ENCODE measurements at regions not wholly inside any gene's neighbourhood (a gene's known extent, or its start where the extent isn't known, plus 50 kb on each side); places are given as distances from the start of the nearest gene placed in this dataset.
A peak's percentile ranks its signal among the peaks of the same experiment; 100 is the strongest.

GRCh38 chr4:35556387-35556786 lies 687.9 kb downstream of the ARAP2 start:
- no peak for TF ChIP-seq ELF1 (IDR thresholded peaks at IDR 0.05; ENCODE audit: borderline replicate concordance, low read depth)
- TF ChIP-seq FOSL1 (IDR thresholded peaks at IDR 0.05; ENCODE audit: low read depth), result peak; percentile 86
- no peak for TF ChIP-seq EZH2 (IDR thresholded peaks at IDR 0.05)
- TF ChIP-seq SP1 (IDR thresholded peaks at IDR 0.05; ENCODE audit: low read depth), result peak; percentile 73
- no peak for TF ChIP-seq POLR2AphosphoS5 (IDR thresholded peaks at IDR 0.05; ENCODE audit: low read depth, low read length)
- TF ChIP-seq ZNF274 (IDR thresholded peaks at IDR 0.05; ENCODE audit: low read depth, low read length), result no peak
- no peak for TF ChIP-seq YY1 (IDR thresholded peaks at IDR 0.05; ENCODE audit: extremely low read depth, insufficient replicate concordance, low read depth, low read length)
- TF ChIP-seq CEBPB (IDR thresholded peaks at IDR 0.05; ENCODE audit: low read depth), result peak; percentile 36; the same call in 1 of the 2 replicates
- TF ChIP-seq MAX (IDR thresholded peaks at IDR 0.05), result no peak
- TF ChIP-seq RAD21 (IDR thresholded peaks at IDR 0.05; ENCODE audit: low read depth), result no peak; the same call in 1 of the 2 replicates
- TF ChIP-seq, protein P1, sequence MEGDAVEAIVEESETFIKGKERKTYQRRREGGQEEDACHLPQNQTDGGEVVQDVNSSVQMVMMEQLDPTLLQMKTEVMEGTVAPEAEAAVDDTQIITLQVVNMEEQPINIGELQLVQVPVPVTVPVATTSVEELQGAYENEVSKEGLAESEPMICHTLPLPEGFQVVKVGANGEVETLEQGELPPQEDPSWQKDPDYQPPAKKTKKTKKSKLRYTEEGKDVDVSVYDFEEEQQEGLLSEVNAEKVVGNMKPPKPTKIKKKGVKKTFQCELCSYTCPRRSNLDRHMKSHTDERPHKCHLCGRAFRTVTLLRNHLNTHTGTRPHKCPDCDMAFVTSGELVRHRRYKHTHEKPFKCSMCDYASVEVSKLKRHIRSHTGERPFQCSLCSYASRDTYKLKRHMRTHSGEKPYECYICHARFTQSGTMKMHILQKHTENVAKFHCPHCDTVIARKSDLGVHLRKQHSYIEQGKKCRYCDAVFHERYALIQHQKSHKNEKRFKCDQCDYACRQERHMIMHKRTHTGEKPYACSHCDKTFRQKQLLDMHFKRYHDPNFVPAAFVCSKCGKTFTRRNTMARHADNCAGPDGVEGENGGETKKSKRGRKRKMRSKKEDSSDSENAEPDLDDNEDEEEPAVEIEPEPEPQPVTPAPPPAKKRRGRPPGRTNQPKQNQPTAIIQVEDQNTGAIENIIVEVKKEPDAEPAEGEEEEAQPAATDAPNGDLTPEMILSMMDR (IDR thresholded peaks at IDR 0.05 in 2 of 3, conservative IDR thresholded peaks at IDR 0.05 in 1 of 3; ENCODE audit: borderline replicate concordance in 1 of 3, insufficient read depth in 1 of 3, low read depth in 2 of 3, low read length in 2 of 3), result no peak
- peak; percentile 74 for TF ChIP-seq JUND (IDR thresholded peaks at IDR 0.05)
- TF ChIP-seq CBX3 (IDR thresholded peaks at IDR 0.05; ENCODE audit: low read depth), result peak; percentile 66; the same call in 1 of the 2 replicates
- no peak for TF ChIP-seq EGR1 (IDR thresholded peaks at IDR 0.05; ENCODE audit: low read depth)
- no peak for TF ChIP-seq POLR2A (IDR thresholded peaks at IDR 0.05; ENCODE audit: borderline replicate concordance, extremely low read depth, insufficient read depth, insufficient read length)
- no peak for TF ChIP-seq ZFX (IDR thresholded peaks at IDR 0.05)
- TF ChIP-seq ZBTB33 (IDR thresholded peaks at IDR 0.05; ENCODE audit: extremely low read depth, insufficient replicate concordance, low read length), result no peak
- no peak for TF ChIP-seq TCF7L2 (IDR thresholded peaks at IDR 0.05; ENCODE audit: borderline replicate concordance, extremely low read depth, insufficient read depth, insufficient read length)
- TF ChIP-seq, protein P2, sequence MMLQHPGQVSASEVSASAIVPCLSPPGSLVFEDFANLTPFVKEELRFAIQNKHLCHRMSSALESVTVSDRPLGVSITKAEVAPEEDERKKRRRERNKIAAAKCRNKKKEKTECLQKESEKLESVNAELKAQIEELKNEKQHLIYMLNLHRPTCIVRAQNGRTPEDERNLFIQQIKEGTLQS (IDR thresholded peaks at IDR 0.05), result no peak
- no peak for TF ChIP-seq SIN3A (IDR thresholded peaks at IDR 0.05; ENCODE audit: low read depth)
- 0 out of 2 replicates have a peak, but pooled peaks have one; percentile 44 for TF ChIP-seq SRF (IDR thresholded peaks at IDR 0.05; ENCODE audit: low read depth)
- no peak for TF ChIP-seq EZH2phosphoT487 (IDR thresholded peaks at IDR 0.05; ENCODE audit: borderline replicate concordance)
- POLR2A ChIA-PET, result no interaction called here
- peaks cover 0 to 5% of the 10 kb centered on the region in 2 experiments; a peak in 2 of 4 replicates for H3K9me3 ChIP-seq (ENCODE audit: control insufficient read depth in 1 of 2, insufficient read depth in 1 of 2, low read depth in 1 of 2, low read length in 2 of 2)
- H3K4me2 ChIP-seq (ENCODE audit: low read length), result peak overlapping the region; percentile 57
- no peaks in the 10 kb centered on the region for H3K27me3 ChIP-seq (ENCODE audit: insufficient read depth, low read length)
- H3K4me1 ChIP-seq (ENCODE audit: control insufficient read depth in 1 of 2, insufficient read depth in 2 of 2, low read length in 2 of 2), result peaks cover 0 to 27% of the 10 kb centered on the region in 2 experiments; a peak in 2 of 4 replicates
- H3K9me2 ChIP-seq (ENCODE audit: insufficient read depth), result no peaks in the 10 kb centered on the region
- H4K20me1 ChIP-seq (ENCODE audit: insufficient read depth), result no peaks in the 10 kb centered on the region
- no peak overlapping the region for H3K9ac ChIP-seq (ENCODE audit: low read length)
- intact Hi-C loops (cut with micrococcal nuclease), result no loop called here
- CTCF ChIA-PET, result no interaction called here
- H3K79me2 ChIP-seq (ENCODE audit: insufficient read depth, low read length), result no peaks in the 10 kb centered on the region
- no TSS peak for BruUV-seq (replicated peaks)
- DNase-seq (ENCODE audit: low read depth, low spot score) (peak; percentile 64), ATAC-seq (peak; percentile 93)
- H3K27ac ChIP-seq (ENCODE audit: low read depth, low read length), result no peak overlapping the region
- RAD21 ChIA-PET (ENCODE audit: low non-redundant PET in 1 of 2, low total read pairs in 2 of 2, uncharacterized antibody in 2 of 2, unreplicated experiment in 2 of 2), result no interaction called here
- no peak overlapping the region; a peak in 1 of 4 replicates for H3K4me3 ChIP-seq (replicated peaks in 1 of 2; ENCODE audit: low read depth in 1 of 2, low read length in 2 of 2)
- peak overlapping the region; percentile 75 for H2AFZ ChIP-seq (ENCODE audit: low read depth, low read length, poor library complexity, severe bottlenecking)
- H3K36me3 ChIP-seq (ENCODE audit: control insufficient read depth in 1 of 2, insufficient read depth in 2 of 2, low read length in 2 of 2), result no peaks in the 10 kb centered on the region

Measured in HCT116 (cell line).